Hepatocyte (in vitro differentiated cells): ENCODE measurements at regions not wholly inside any gene's neighbourhood (a gene's known extent, or its start where the extent isn't known, plus 50 kb on each side); places are given as distances from the start of the nearest gene placed in this dataset.

Experiments
- DNase-seq: peaks from one replicate; pipeline ENCODE4 v3.0.0-alpha.2; 2016; ENCODE audit warnings: low spot score
- H2AFZ ChIP-seq: fragments of 200-600 bp; sonication (generic); 2 replicates; pipeline ENCODE4 v1.6.0; 2016; ENCODE audit warnings: antibody characterized with exemption, mild to moderate bottlenecking
- H3K27ac ChIP-seq: fragments of 200-600 bp; sonication (generic); 2 replicates; pipeline ENCODE4 v1.5.1; 2016; ENCODE audit warnings: mild to moderate bottlenecking
- H3K27me3 ChIP-seq: fragments of 200-600 bp; sonication (generic); 2 replicates; pipeline ENCODE4 v1.6.1; 2016
- H3K36me3 ChIP-seq: fragments of 200-600 bp; sonication (generic); replicated peaks from 2 replicates; pipeline ENCODE4 v1.5.1; 2016; ENCODE audit warnings: low read depth; ENCODE audit not compliant: insufficient read depth
- H3K4me1 ChIP-seq: fragments of 200-600 bp; sonication (generic); 2 replicates; pipeline ENCODE4 v1.5.1; 2016; ENCODE audit warnings: mild to moderate bottlenecking, moderate library complexity; ENCODE audit not compliant: insufficient read depth
- H3K4me2 ChIP-seq: fragments of 200-600 bp; sonication (generic); 2 replicates; pipeline ENCODE4 v1.6.0; 2016
- H3K4me3 ChIP-seq: fragments of 200-600 bp; sonication (generic); 2 replicates; pipeline ENCODE4 v1.5.1; 2016; ENCODE audit warnings: mild to moderate bottlenecking
- H3K79me2 ChIP-seq: fragments of 200-600 bp; sonication (generic); 2 replicates; pipeline ENCODE4 v1.6.0; 2017; ENCODE audit warnings: mild to moderate bottlenecking
- H3K9me2 ChIP-seq: fragments of 200-600 bp; sonication (generic); replicated peaks from 2 replicates; pipeline ENCODE4 v1.6.0; 2017; ENCODE audit warnings: mild to moderate bottlenecking; ENCODE audit not compliant: insufficient read depth
- H3K9me3 ChIP-seq: fragments of 200-600 bp; sonication (generic); 2 replicates; pipeline ENCODE4 v1.5.1; 2016; ENCODE audit warnings: low read depth, mild to moderate bottlenecking
- H4K20me1 ChIP-seq: fragments of 200-600 bp; sonication (generic); 2 replicates; pipeline ENCODE4 v1.6.0; 2016; ENCODE audit warnings: mild to moderate bottlenecking; ENCODE audit not compliant: insufficient read depth, poor library complexity, severe bottlenecking
- CTCF ChIP-seq: fragments of 200-600 bp; sonication (generic); IDR thresholded peaks from 2 replicates; pipeline ENCODE4 v1.5.1; 2016; ENCODE audit warnings: antibody characterized with exemption, mild to moderate bottlenecking; ENCODE audit not compliant: poor library complexity
- EZH2 ChIP-seq: fragments of 200-600 bp; sonication (generic); IDR thresholded peaks from 2 replicates; pipeline ENCODE4 v1.6.1; 2016; ENCODE audit warnings: antibody characterized with exemption, mild to moderate bottlenecking, borderline replicate concordance
- EZH2phosphoT487 ChIP-seq: fragments of 200-600 bp; sonication (generic); IDR thresholded peaks from one replicate; pipeline ENCODE4 v1.6.1; 2018; ENCODE audit warnings: antibody characterized with exemption, mild to moderate bottlenecking, low read depth, moderate library complexity; ENCODE audit not compliant: unreplicated experiment, severe bottlenecking
- WGBS: methylation state at CpG from one replicate; pipeline ENCODE4 v1.1.6; 2016; ENCODE audit warnings: low lambda C conversion rate; ENCODE audit errors: missing lambda C conversion rate; 5-methylcytosine and 5-hydroxymethylcytosine counted together

GRCh38 chr5:2032432-2032831 is 149.7 kb upstream of the IRX4 start:
- Histone ChIP-seq H3K27me3 (peaks cover 26% of the 10 kb centered on the region), H3K4me2 (no peak overlapping the region), H3K9me3 (no peaks in the 10 kb centered on the region), H3K79me2 (no peaks in the 10 kb centered on the region), H3K27ac (no peak overlapping the region), H3K4me1 (no peaks in the 10 kb centered on the region), H3K9me2 (no peaks in the 10 kb centered on the region), H4K20me1 (no peaks in the 10 kb centered on the region), H3K4me3 (no peak overlapping the region), H3K36me3 (no peaks in the 10 kb centered on the region), H2AFZ (no peak overlapping the region)
- 51% methylated on average over 5 of the region's 5 CpGs for WGBS
- no peak for TF ChIP-seq CTCF
- no peak for TF ChIP-seq EZH2
- TF ChIP-seq EZH2phosphoT487 = no peak
- no peak for DNase-seq

GRCh38 chr5:2031581-2031980 is 148.9 kb upstream of the IRX4 start:
- peaks cover 26% of the 10 kb centered on the region for H3K27me3 ChIP-seq

GRCh38 chr5:2030131-2030530 is 147.4 kb upstream of the IRX4 start:
- TF ChIP-seq EZH2phosphoT487 = no peak
- TF ChIP-seq CTCF = no peak
- TF ChIP-seq EZH2 = no peak
- H3K9me2 ChIP-seq = no peaks in the 10 kb centered on the region
- H3K4me2 ChIP-seq = no peak overlapping the region
- H3K9me3 ChIP-seq = no peaks in the 10 kb centered on the region
- no peaks in the 10 kb centered on the region for H3K36me3 ChIP-seq
- no peak overlapping the region for H3K27ac ChIP-seq
- peaks cover 17% of the 10 kb centered on the region for H3K27me3 ChIP-seq
- H3K4me1 ChIP-seq = no peaks in the 10 kb centered on the region
- no peak overlapping the region for H2AFZ ChIP-seq
- no peaks in the 10 kb centered on the region for H3K79me2 ChIP-seq
- WGBS = 50% methylated on average over 5 of the region's 5 CpGs
- no peaks in the 10 kb centered on the region for H4K20me1 ChIP-seq
- no peak for DNase-seq
- no peak overlapping the region for H3K4me3 ChIP-seq

More at GRCh38 chr5:2031581-2031980, 148.9 kb upstream of the IRX4 start:
- Histone ChIP-seq H3K4me3 (no peak overlapping the region), H3K4me1 (no peaks in the 10 kb centered on the region), H3K9me3 (no peaks in the 10 kb centered on the region), H4K20me1 (no peaks in the 10 kb centered on the region), H3K4me2 (no peak overlapping the region), H3K9me2 (no peaks in the 10 kb centered on the region), H3K27ac (no peak overlapping the region), H3K36me3 (no peaks in the 10 kb centered on the region), H3K79me2 (no peaks in the 10 kb centered on the region), H2AFZ (no peak overlapping the region)
- no peak for DNase-seq
- TF ChIP-seq EZH2phosphoT487 (no peak), CTCF (no peak), EZH2 (no peak)
- 91% methylated on average over 11 of the region's 11 CpGs for WGBS

- Histone ChIP-seq H3K79me2 (no peaks in the 10 kb centered on the region), H3K4me3 (no peak overlapping the region), H3K4me2 (no peak overlapping the region), H3K4me1 (no peaks in the 10 kb centered on the region), H3K27ac (no peak overlapping the region), H4K20me1 (no peaks in the 10 kb centered on the region), H2AFZ (no peak overlapping the region), H3K36me3 (no peaks in the 10 kb centered on the region), H3K9me3 (no peaks in the 10 kb centered on the region), H3K9me2 (no peaks in the 10 kb centered on the region), H3K27me3 (peaks cover 8% of the 10 kb centered on the region)
- WGBS = 48% methylated on average over 4 of the region's 4 CpGs
- DNase-seq = no peak
- TF ChIP-seq EZH2 (no peak), CTCF (no peak), EZH2phosphoT487 (no peak)
These were observed 146.5 kb upstream of the IRX4 start for GRCh38 chr5:2029206-2029605.
